Central memory CD4-positive, alpha-beta T cell (primary cell): ENCODE measurements at regions not wholly inside any gene's neighbourhood (a gene's known extent, or its start where the extent isn't known, plus 50 kb on each side); places are given as distances from the start of the nearest gene placed in this dataset.

ENCODE experiments used
- DNase-seq: peaks from one replicate; pipeline ENCODE4 v3.0.0; 2022

- DNase-seq: no peak
Observed at GRCh38 chr5:5665225-5666075, 243.0 kb downstream of the ICE1 start.

GRCh38 chr5:5658889-5659465, 236.5 kb downstream of the ICE1 start:
- no peak for DNase-seq

GRCh38 chr5:5658226-5658625, 235.7 kb downstream of the ICE1 start:
- DNase-seq: no peak

- no peak for DNase-seq
Observed at GRCh38 chr5:5652181-5652580, 229.7 kb downstream of the ICE1 start.

GRCh38 chr5:5650949-5651348, 228.5 kb downstream of the ICE1 start:
- DNase-seq: no peak

- no peak for DNase-seq
Observed at GRCh38 chr5:5650242-5650641, 227.8 kb downstream of the ICE1 start.

- no peak for DNase-seq
Observed at GRCh38 chr5:5649641-5650040, 227.2 kb downstream of the ICE1 start.

- DNase-seq: no peak
Observed at GRCh38 chr5:5648694-5649093, 226.2 kb downstream of the ICE1 start.

GRCh38 chr5:5645891-5646290, 223.4 kb downstream of the ICE1 start:
- DNase-seq: no peak

GRCh38 chr5:5645198-5645597, 222.7 kb downstream of the ICE1 start:
- DNase-seq: no peak

GRCh38 chr5:5644249-5644648, 221.8 kb downstream of the ICE1 start:
- DNase-seq: no peak

GRCh38 chr5:5643481-5643880, 221.0 kb downstream of the ICE1 start:
- DNase-seq: no peak

GRCh38 chr5:5638211-5638610, 215.7 kb downstream of the ICE1 start:
- no peak for DNase-seq

GRCh38 chr5:5637173-5637572, 214.7 kb downstream of the ICE1 start:
- no peak for DNase-seq

- DNase-seq: no peak
Observed at GRCh38 chr5:5634817-5635216, 212.3 kb downstream of the ICE1 start.

- no peak for DNase-seq
Observed at GRCh38 chr5:5633579-5633978, 211.1 kb downstream of the ICE1 start.

GRCh38 chr5:5632678-5633077, 210.2 kb downstream of the ICE1 start:
- DNase-seq: no peak

GRCh38 chr5:5629607-5629978, 207.1 kb downstream of the ICE1 start:
- DNase-seq: no peak

- DNase-seq: no peak
Observed at GRCh38 chr5:5628866-5629606, 206.6 kb downstream of the ICE1 start.

GRCh38 chr5:5626412-5626811, 203.9 kb downstream of the ICE1 start:
- DNase-seq: no peak

GRCh38 chr5:5625491-5625890, 203.0 kb downstream of the ICE1 start:
- no peak for DNase-seq

- no peak for DNase-seq
Observed at GRCh38 chr5:5623397-5623796, 200.9 kb downstream of the ICE1 start.

- no peak for DNase-seq
Observed at GRCh38 chr5:5622806-5623205, 200.3 kb downstream of the ICE1 start.

GRCh38 chr5:5619546-5619945, 197.1 kb downstream of the ICE1 start:
- no peak for DNase-seq
